ENCODE measurements at regions not wholly inside any gene's neighbourhood (a gene's known extent, or its start where the extent isn't known, plus 50 kb on each side); places are given as distances from the start of the nearest gene placed in this dataset.
"Not testable (repeated sequence)": the region's sequence is repeated elsewhere in the genome, so short reads cannot be mapped to it uniquely, and the experiment has no call there.

GRCh38 chrX:69431420-69431819, 72.7 kb upstream of the NALF2 start:
- no peaks in the 10 kb centered on the region for H3K4me1 ChIP-seq (ENCODE audit: control insufficient read depth, insufficient read depth, low read length)
- peaks cover 34% of the 10 kb centered on the region for H3K27me3 ChIP-seq (ENCODE audit: control insufficient read depth, insufficient read depth, low read length)
- no peak overlapping the region for H3K4me2 ChIP-seq (ENCODE audit: low read length)
- no peak overlapping the region for H3K9ac ChIP-seq (ENCODE audit: low read depth, low read length)
- no peaks in the 10 kb centered on the region for H3K36me3 ChIP-seq (ENCODE audit: insufficient read depth, low read length)
- no peaks in the 10 kb centered on the region for H3K9me3 ChIP-seq (replicated peaks; ENCODE audit: low read length)
- H3K4me3 ChIP-seq (ENCODE audit: low read length): no peak overlapping the region

GRCh38 chrX:69430785-69431184, 73.3 kb upstream of the NALF2 start:
- Histone ChIP-seq H3K36me3 (ENCODE audit: insufficient read depth, low read length) (no peaks in the 10 kb centered on the region), H3K4me1 (ENCODE audit: control insufficient read depth, insufficient read depth, low read length) (no peaks in the 10 kb centered on the region), H3K9me3 (replicated peaks; ENCODE audit: low read length) (no peaks in the 10 kb centered on the region), H3K27me3 (ENCODE audit: control insufficient read depth, insufficient read depth, low read length) (peaks cover 40% of the 10 kb centered on the region), H3K9ac (ENCODE audit: low read depth, low read length) (no peak overlapping the region), H3K4me2 (ENCODE audit: low read length) (no peak overlapping the region), H3K4me3 (ENCODE audit: low read length) (no peak overlapping the region)

- Histone ChIP-seq H3K36me3 (ENCODE audit: insufficient read depth, low read length) (no peaks in the 10 kb centered on the region), H3K4me3 (ENCODE audit: low read length) (no peak overlapping the region), H3K4me1 (ENCODE audit: control insufficient read depth, insufficient read depth, low read length) (no peaks in the 10 kb centered on the region), H3K9ac (ENCODE audit: low read depth, low read length) (no peak overlapping the region), H3K9me3 (replicated peaks; ENCODE audit: low read length) (no peaks in the 10 kb centered on the region), H3K27me3 (ENCODE audit: control insufficient read depth, insufficient read depth, low read length) (peaks cover 43% of the 10 kb centered on the region), H3K4me2 (ENCODE audit: low read length) (no peak overlapping the region)
Observed at GRCh38 chrX:69429339-69430015, 74.6 kb upstream of the NALF2 start.

GRCh38 chrX:69428216-69428615, 75.9 kb upstream of the NALF2 start:
- Histone ChIP-seq H3K4me3 (ENCODE audit: low read length) (no peak overlapping the region), H3K4me2 (ENCODE audit: low read length) (no peak overlapping the region), H3K27me3 (ENCODE audit: control insufficient read depth, insufficient read depth, low read length) (peaks cover 43% of the 10 kb centered on the region), H3K4me1 (ENCODE audit: control insufficient read depth, insufficient read depth, low read length) (no peaks in the 10 kb centered on the region), H3K9ac (ENCODE audit: low read depth, low read length) (no peak overlapping the region), H3K36me3 (ENCODE audit: insufficient read depth, low read length) (no peaks in the 10 kb centered on the region), H3K9me3 (replicated peaks; ENCODE audit: low read length) (no peaks in the 10 kb centered on the region)

- Histone ChIP-seq H3K9me3 (replicated peaks; ENCODE audit: low read length) (no peaks in the 10 kb centered on the region), H3K4me2 (ENCODE audit: low read length) (no peak overlapping the region), H3K4me1 (ENCODE audit: control insufficient read depth, insufficient read depth, low read length) (no peaks in the 10 kb centered on the region), H3K27me3 (ENCODE audit: control insufficient read depth, insufficient read depth, low read length) (peaks cover 33% of the 10 kb centered on the region), H3K4me3 (ENCODE audit: low read length) (no peak overlapping the region), H3K9ac (ENCODE audit: low read depth, low read length) (no peak overlapping the region), H3K36me3 (ENCODE audit: insufficient read depth, low read length) (no peaks in the 10 kb centered on the region)
Observed at GRCh38 chrX:69424910-69425309, 79.2 kb upstream of the NALF2 start.

GRCh38 chrX:69424161-69424560, 80.0 kb upstream of the NALF2 start:
- no peaks in the 10 kb centered on the region for H3K36me3 ChIP-seq (ENCODE audit: insufficient read depth, low read length)
- no peaks in the 10 kb centered on the region for H3K4me1 ChIP-seq (ENCODE audit: control insufficient read depth, insufficient read depth, low read length)
- H3K9ac ChIP-seq (ENCODE audit: low read depth, low read length): no peak overlapping the region

DNA sequence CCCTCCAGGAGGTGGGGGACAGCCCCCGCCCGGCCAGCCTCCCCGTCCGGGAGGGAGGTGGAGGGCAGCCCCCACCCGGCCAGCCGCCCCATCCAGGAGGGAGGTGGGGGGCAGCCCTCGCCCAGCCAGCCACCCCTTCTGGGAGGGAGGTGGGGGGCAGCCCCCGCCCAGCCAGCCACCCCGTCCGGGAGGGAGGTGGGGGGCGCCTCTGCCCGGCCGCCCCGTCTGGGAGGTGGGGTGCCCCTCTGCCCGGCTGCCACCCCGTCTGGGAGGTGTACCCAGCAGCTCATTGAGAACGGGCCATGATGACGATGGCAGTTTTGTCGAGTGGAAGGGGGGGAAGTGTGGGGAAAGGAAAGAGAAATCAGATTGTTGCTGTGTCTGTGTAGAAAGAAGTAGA, 81.9 kb upstream of the NALF2 start:
- H3K9me3 ChIP-seq (replicated peaks; ENCODE audit: low read length); H3K4me2 ChIP-seq (ENCODE audit: low read length); H3K4me1 ChIP-seq (ENCODE audit: control insufficient read depth, insufficient read depth, low read length); H3K4me3 ChIP-seq (ENCODE audit: low read length); H3K9ac ChIP-seq (ENCODE audit: low read depth, low read length); H3K36me3 ChIP-seq (ENCODE audit: insufficient read depth, low read length): not testable (repeated sequence)
- peaks cover 14% of the 10 kb centered on the region for H3K27me3 ChIP-seq (ENCODE audit: control insufficient read depth, insufficient read depth, low read length)

More at GRCh38 chrX:69424161-69424560, 80.0 kb upstream of the NALF2 start:
- H3K9me3 ChIP-seq (replicated peaks; ENCODE audit: low read length): no peaks in the 10 kb centered on the region
- H3K4me3 ChIP-seq (ENCODE audit: low read length): no peak overlapping the region
- peaks cover 26% of the 10 kb centered on the region for H3K27me3 ChIP-seq (ENCODE audit: control insufficient read depth, insufficient read depth, low read length)
- H3K4me2 ChIP-seq (ENCODE audit: low read length): no peak overlapping the region

DNA sequence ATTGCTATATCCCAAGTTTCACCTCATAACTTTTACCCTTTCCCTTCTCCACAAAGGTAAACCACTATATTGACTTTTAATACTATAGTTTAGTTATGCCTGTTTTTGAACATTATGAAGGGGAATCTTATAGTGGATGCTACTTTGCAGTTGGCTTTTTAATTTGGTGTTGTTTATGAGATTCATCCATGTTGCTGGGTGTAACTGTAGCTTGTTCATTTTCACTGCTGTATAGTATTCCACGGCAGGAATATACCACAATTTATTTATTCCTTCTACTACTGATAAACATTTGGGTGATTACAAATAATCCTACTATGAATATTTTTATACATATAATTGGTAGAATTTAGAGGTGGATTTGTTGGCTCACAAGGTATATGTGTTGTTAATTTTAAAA, 88.4 kb upstream of the NALF2 start:
- no peak overlapping the region for H3K9ac ChIP-seq (ENCODE audit: low read depth, low read length)
- H3K36me3 ChIP-seq (ENCODE audit: insufficient read depth, low read length): no peaks in the 10 kb centered on the region
- H3K27me3 ChIP-seq (ENCODE audit: control insufficient read depth, insufficient read depth, low read length): no peaks in the 10 kb centered on the region
- no peak overlapping the region for H3K4me2 ChIP-seq (ENCODE audit: low read length)
- H3K9me3 ChIP-seq (replicated peaks; ENCODE audit: low read length): no peaks in the 10 kb centered on the region
- H3K4me3 ChIP-seq (ENCODE audit: low read length): no peak overlapping the region
- no peaks in the 10 kb centered on the region for H3K4me1 ChIP-seq (ENCODE audit: control insufficient read depth, insufficient read depth, low read length)

DNA sequence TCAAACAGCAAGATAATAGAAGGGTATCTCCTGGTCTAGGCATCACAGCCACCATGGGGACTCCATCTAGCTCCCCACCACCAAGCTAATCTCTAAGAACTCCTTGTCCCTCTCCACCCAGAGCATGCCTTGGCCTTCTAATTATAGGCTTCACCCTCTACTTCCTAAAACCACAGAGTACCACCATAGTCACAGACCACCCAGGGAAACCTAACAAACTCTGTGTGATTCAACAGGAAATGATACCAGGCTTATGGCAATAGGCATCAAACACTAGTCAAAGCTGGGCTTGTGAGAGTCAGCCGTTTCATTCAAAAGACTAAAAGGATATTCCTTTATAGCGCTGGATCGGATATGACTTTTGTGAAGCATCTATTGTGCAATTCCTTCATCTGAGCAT, 91.5 kb upstream of the NALF2 start:
- H3K9me3 ChIP-seq (replicated peaks; ENCODE audit: low read length): no peaks in the 10 kb centered on the region
- H3K4me3 ChIP-seq (ENCODE audit: low read length): no peak overlapping the region
- H3K4me1 ChIP-seq (ENCODE audit: control insufficient read depth, insufficient read depth, low read length): no peaks in the 10 kb centered on the region
- no peak overlapping the region for H3K9ac ChIP-seq (ENCODE audit: low read depth, low read length)
- no peak overlapping the region for H3K4me2 ChIP-seq (ENCODE audit: low read length)
- H3K27me3 ChIP-seq (ENCODE audit: control insufficient read depth, insufficient read depth, low read length): peaks cover 4% of the 10 kb centered on the region
- H3K36me3 ChIP-seq (ENCODE audit: insufficient read depth, low read length): no peaks in the 10 kb centered on the region

DNA sequence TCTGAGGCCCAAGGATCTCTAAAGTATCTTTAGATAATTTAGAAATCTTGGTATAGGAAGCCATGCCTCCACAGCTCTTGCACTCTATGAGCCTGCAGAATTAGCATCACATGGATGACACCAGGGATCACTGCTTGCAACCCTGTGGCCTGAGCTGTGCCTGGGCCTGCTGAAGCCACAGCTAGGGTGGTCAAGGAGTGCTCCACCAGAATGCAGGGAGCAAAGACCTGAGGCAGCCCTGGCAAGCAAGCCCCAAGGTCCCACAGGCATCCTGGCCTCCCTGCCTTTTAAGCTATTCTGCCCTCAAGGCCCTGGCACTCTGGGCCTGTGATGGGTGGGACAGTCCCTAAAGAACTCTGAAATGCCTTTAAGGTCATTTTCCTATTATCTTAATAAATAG, 105.2 kb upstream of the NALF2 start:
- Histone ChIP-seq H3K36me3 (ENCODE audit: insufficient read depth, low read length) (no peaks in the 10 kb centered on the region), H3K27me3 (ENCODE audit: control insufficient read depth, insufficient read depth, low read length) (peaks cover 14% of the 10 kb centered on the region), H3K4me2 (ENCODE audit: low read length) (no peak overlapping the region), H3K9me3 (replicated peaks; ENCODE audit: low read length) (no peaks in the 10 kb centered on the region), H3K9ac (ENCODE audit: low read depth, low read length) (no peak overlapping the region), H3K4me3 (ENCODE audit: low read length) (no peak overlapping the region), H3K4me1 (ENCODE audit: control insufficient read depth, insufficient read depth, low read length) (no peaks in the 10 kb centered on the region)

GRCh38 chrX:69396916-69397315, 107.2 kb upstream of the NALF2 start:
- no peak overlapping the region for H3K4me2 ChIP-seq (ENCODE audit: low read length)
- H3K4me1 ChIP-seq (ENCODE audit: control insufficient read depth, insufficient read depth, low read length): no peaks in the 10 kb centered on the region

GRCh38 chrX:69395306-69395705, 108.8 kb upstream of the NALF2 start:
- no peak overlapping the region for H3K4me3 ChIP-seq (ENCODE audit: low read length)
- no peaks in the 10 kb centered on the region for H3K36me3 ChIP-seq (ENCODE audit: insufficient read depth, low read length)
- no peak overlapping the region for H3K4me2 ChIP-seq (ENCODE audit: low read length)
- H3K27me3 ChIP-seq (ENCODE audit: control insufficient read depth, insufficient read depth, low read length): peaks cover 39% of the 10 kb centered on the region
- no peaks in the 10 kb centered on the region for H3K4me1 ChIP-seq (ENCODE audit: control insufficient read depth, insufficient read depth, low read length)
- no peaks in the 10 kb centered on the region for H3K9me3 ChIP-seq (replicated peaks; ENCODE audit: low read length)
- H3K9ac ChIP-seq (ENCODE audit: low read depth, low read length): no peak overlapping the region

More at GRCh38 chrX:69396916-69397315, 107.2 kb upstream of the NALF2 start:
- H3K9me3 ChIP-seq (replicated peaks; ENCODE audit: low read length): no peaks in the 10 kb centered on the region
- peaks cover 28% of the 10 kb centered on the region for H3K27me3 ChIP-seq (ENCODE audit: control insufficient read depth, insufficient read depth, low read length)
- H3K36me3 ChIP-seq (ENCODE audit: insufficient read depth, low read length): no peaks in the 10 kb centered on the region
- H3K9ac ChIP-seq (ENCODE audit: low read depth, low read length): no peak overlapping the region
- H3K4me3 ChIP-seq (ENCODE audit: low read length): no peak overlapping the region

All from skeletal muscle satellite cell (primary cell).